Lung (tissue), 11 donors: ENCODE measurements at regions not wholly inside any gene's neighbourhood (a gene's known extent, or its start where the extent isn't known, plus 50 kb on each side); places are given as distances from the start of the nearest gene placed in this dataset.

Experiments
- ATAC-seq: fragments of 200-7000 bp; cut with Tn5 transposase; one replicate; pipeline ENCODE4 v1.9.1; 2020; ENCODE audit warnings: moderate number of reproducible peaks; ENCODE audit not compliant: insufficient read depth, low FRiP score
- DNase-seq, 3 donors: peaks; one replicate each; pipeline ENCODE4 v3.0.0-alpha.2; 2013 to 2017
- H3K27ac ChIP-seq, 2 donors: one replicate each; pipeline ENCODE4 v1.5.1; 2013; ENCODE audit warnings: mild to moderate bottlenecking in 2 of 2, moderate library complexity in 2 of 2, control low read depth in 1 of 2, inconsistent platforms in 1 of 2, low read depth in 1 of 2, low read length in 1 of 2
- H3K27me3 ChIP-seq, 3 donors: one replicate each; pipeline ENCODE4 v1.5.1; 2013; ENCODE audit warnings: low read length in 2 of 3; ENCODE audit not compliant: control insufficient read depth in 3 of 3, insufficient read depth in 3 of 3
- H3K36me3 ChIP-seq, 4 donors: one replicate each; pipeline ENCODE4 v1.5.1; 2013; ENCODE audit warnings: low read length in 4 of 4, mild to moderate bottlenecking in 1 of 4, moderate library complexity in 1 of 4; ENCODE audit not compliant: control insufficient read depth in 4 of 4, insufficient read depth in 4 of 4
- H3K4me1 ChIP-seq, 5 donors: one replicate each; pipeline ENCODE4 v1.5.1; 2013; ENCODE audit warnings: low read length in 5 of 5, mild to moderate bottlenecking in 2 of 5, moderate library complexity in 1 of 5; ENCODE audit not compliant: control insufficient read depth in 5 of 5, insufficient read depth in 5 of 5
- H3K4me3 ChIP-seq: one replicate; pipeline ENCODE4 v1.5.1; 2013; ENCODE audit warnings: mild to moderate bottlenecking, control low read depth, moderate library complexity
- H3K9ac ChIP-seq, 2 donors: one replicate each; pipeline ENCODE4 v1.5.1; 2013; ENCODE audit warnings: low read length in 2 of 2, control low read depth in 1 of 2; ENCODE audit not compliant: insufficient read depth in 1 of 2
- H3K9me3 ChIP-seq, 4 donors: one replicate each; pipeline ENCODE4 v1.5.1; 2013; ENCODE audit warnings: low read length in 3 of 4, mild to moderate bottlenecking in 1 of 4, moderate library complexity in 1 of 4; ENCODE audit not compliant: control insufficient read depth in 4 of 4, insufficient read depth in 3 of 4
- WGBS, 2 donors: extraction: QIAGEN DNeasy Blood & Tissue Kit; methylation state at CpG; one replicate each; pipeline ENCODE4 v1.1.7; 2013; 5-methylcytosine and 5-hydroxymethylcytosine counted together
- TF ChIP-seq, protein P1 (sequence below): IDR thresholded peaks from 2 replicates; pipeline ENCODE4 v1.5.1; 2012; ENCODE audit warnings: mild to moderate bottlenecking; ENCODE audit errors: control extremely low read depth, extremely low read depth
- donor health status: control.
- donor health status: control.
- donor health status: Bipolar disorder and iron deficiency.
- donor health status: healthy.
- donor health status: DM: yes; HTN: yes; CAD: no.

DNA sequence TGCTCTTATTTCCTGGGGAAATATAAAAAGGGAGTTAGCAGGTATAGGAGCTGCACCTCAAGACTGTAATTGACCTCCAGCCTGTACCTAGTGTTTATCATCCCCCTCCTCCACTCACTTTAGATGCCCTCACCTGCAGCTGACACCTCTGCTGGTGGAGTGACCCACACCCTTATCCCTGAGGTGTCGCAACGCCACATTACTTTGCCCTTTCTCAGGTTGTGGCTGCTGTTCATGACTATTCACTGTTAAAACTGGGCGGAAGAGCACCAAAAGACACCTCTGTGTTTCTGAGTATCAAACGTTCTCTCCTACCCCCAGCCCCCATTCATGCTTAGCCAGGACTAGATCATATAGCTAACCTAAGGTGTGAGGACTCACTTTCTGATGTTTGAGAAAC, 101.5 kb upstream of the ADAMTS3 start:
- DNase-seq (no peak), ATAC-seq (no peak)
- TF ChIP-seq, protein P1, sequence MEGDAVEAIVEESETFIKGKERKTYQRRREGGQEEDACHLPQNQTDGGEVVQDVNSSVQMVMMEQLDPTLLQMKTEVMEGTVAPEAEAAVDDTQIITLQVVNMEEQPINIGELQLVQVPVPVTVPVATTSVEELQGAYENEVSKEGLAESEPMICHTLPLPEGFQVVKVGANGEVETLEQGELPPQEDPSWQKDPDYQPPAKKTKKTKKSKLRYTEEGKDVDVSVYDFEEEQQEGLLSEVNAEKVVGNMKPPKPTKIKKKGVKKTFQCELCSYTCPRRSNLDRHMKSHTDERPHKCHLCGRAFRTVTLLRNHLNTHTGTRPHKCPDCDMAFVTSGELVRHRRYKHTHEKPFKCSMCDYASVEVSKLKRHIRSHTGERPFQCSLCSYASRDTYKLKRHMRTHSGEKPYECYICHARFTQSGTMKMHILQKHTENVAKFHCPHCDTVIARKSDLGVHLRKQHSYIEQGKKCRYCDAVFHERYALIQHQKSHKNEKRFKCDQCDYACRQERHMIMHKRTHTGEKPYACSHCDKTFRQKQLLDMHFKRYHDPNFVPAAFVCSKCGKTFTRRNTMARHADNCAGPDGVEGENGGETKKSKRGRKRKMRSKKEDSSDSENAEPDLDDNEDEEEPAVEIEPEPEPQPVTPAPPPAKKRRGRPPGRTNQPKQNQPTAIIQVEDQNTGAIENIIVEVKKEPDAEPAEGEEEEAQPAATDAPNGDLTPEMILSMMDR: no peak
- WGBS, 2 donors: 86 to 91% methylated on average over 4 of the region's 4 CpGs
- Histone ChIP-seq H3K9me3 (no peaks in the 10 kb centered on the region), H3K4me1 (no peaks in the 10 kb centered on the region), H3K27ac (no peak overlapping the region), H3K4me3 (no peak overlapping the region), H3K9ac (no peak overlapping the region), H3K27me3 (no peaks in the 10 kb centered on the region), H3K36me3 (no peaks in the 10 kb centered on the region)

DNA sequence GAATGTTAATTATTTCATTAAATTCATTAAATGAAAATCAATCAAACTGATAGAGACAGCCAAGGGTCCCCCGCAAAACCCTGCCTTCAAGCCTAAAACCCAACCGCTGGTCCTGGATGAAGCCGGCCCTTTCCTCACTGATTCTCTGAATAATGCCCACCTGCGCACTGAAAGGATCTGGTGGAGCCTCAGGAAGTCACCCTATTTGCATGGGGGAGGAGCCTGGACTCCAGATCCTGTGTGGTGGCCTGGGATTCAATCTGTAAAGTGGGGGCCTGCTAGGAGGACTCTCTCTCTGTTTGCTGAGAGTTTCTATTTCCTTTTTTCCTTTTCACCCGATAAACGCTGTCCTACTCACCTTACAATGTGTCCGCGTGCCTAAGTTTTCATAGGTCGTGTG, 97.9 kb upstream of the ADAMTS3 start:
- ATAC-seq: no peak
- H3K4me3 ChIP-seq: no peak overlapping the region
- no peaks in the 10 kb centered on the region for H3K4me1 ChIP-seq
- WGBS, 2 donors: 90 to 95% methylated on average over 9 of the region's 9 CpGs
- H3K27ac ChIP-seq: no peak overlapping the region
- TF ChIP-seq, protein P1: no peak
- no peak for DNase-seq
- no peaks in the 10 kb centered on the region for H3K27me3 ChIP-seq
- H3K36me3 ChIP-seq: no peaks in the 10 kb centered on the region
- no peak overlapping the region for H3K9ac ChIP-seq
- H3K9me3 ChIP-seq: no peaks in the 10 kb centered on the region

DNA sequence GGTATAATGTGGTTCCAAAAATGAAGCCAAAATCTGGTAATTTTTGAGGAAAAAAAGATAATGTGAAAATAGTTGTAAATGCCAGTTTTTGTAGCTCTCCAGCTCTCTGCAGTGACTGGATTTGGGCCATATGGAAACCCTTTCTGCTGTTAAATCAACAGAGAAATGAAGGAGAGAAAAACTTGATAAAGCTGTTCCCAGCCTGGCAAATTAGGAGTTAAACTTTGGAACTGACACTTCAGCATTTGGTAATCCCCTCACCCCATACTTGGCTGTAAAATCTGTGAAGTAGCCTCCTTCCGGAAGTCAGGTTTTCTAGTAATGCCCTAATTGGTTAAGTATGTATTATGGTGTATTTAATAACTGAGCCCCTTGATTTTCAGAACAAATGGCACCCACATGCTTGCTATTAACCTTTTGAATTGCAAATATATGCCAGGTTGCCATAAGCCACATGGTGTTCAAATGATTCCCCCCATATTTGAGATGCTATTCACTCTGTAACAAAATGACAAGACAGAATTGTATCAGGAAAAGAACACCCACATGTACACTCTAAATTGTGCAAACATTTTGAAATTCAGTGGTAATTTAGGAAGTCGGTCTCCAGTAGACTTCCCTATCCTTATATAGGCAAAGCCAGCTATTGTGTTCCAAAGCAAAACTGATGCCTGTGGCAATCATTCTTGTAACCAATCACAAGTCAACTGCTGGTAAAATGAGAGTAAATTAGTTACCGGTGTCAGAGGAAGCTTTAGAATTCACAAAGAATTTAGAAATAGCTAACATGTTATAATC, 96.3 kb upstream of the ADAMTS3 start:
- no peaks in the 10 kb centered on the region for H3K9me3 ChIP-seq
- TF ChIP-seq, protein P1: no peak
- no peak overlapping the region for H3K4me3 ChIP-seq
- H3K4me1 ChIP-seq: no peaks in the 10 kb centered on the region
- WGBS, 2 donors: 44 to 55% methylated on average over 3 of the region's 3 CpGs
- no peak overlapping the region for H3K27ac ChIP-seq
- DNase-seq: peak in 1 of 3 donors; percentile 4
- ATAC-seq: no peak
- no peaks in the 10 kb centered on the region for H3K36me3 ChIP-seq
- no peak overlapping the region for H3K9ac ChIP-seq
- H3K27me3 ChIP-seq: no peaks in the 10 kb centered on the region

DNA sequence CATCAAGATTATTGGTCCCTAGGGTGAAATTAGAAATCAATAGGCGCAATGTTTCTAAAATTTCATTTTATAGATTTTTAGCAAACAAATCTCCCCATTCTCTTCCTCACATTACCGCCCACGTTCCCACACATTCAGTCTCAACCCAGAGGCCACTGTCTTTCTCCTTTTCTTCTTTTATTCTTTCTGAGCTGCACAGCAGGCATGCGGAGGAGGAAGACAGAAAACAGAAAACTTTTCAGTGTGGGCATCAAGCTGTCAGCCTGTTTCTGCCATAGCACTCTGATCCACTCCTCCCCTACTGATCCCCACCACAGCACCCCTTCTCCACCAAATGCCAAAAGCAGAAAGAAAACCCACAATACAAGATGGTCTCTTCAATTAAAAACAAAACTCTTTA, 94.8 kb upstream of the ADAMTS3 start:
- no peak for ATAC-seq
- Histone ChIP-seq H3K36me3 (no peaks in the 10 kb centered on the region), H3K9ac (no peak overlapping the region), H3K27ac (no peak overlapping the region), H3K9me3 (no peaks in the 10 kb centered on the region), H3K4me1 (no peaks in the 10 kb centered on the region), H3K4me3 (no peak overlapping the region), H3K27me3 (no peaks in the 10 kb centered on the region)
- 75 to 90% methylated on average over 4 of the region's 4 CpGs for WGBS, 2 donors
- TF ChIP-seq, protein P1: no peak
- DNase-seq: no peak
